GM20000 (cell line): ENCODE measurements at regions not wholly inside any gene's neighbourhood (a gene's known extent, or its start where the extent isn't known, plus 50 kb on each side); places are given as distances from the start of the nearest gene placed in this dataset.

Experiments
- DNase-seq: peaks from one replicate; pipeline ENCODE4 v3.0.0; 2012; ENCODE audit warnings: low spot score
- CTCF ChIP-seq: IDR thresholded peaks from 2 replicates; pipeline ENCODE4 v1.5.1; 2012; ENCODE audit warnings: mild to moderate bottlenecking, control low read depth; ENCODE audit errors: extremely low read depth, missing control alignments

GRCh38 chr3:98982351-98982750 lies 80.9 kb upstream of the DCBLD2 start:
- DNase-seq: no peak

GRCh38 chr3:98980915-98981596 lies 79.6 kb upstream of the DCBLD2 start:
- no peak for TF ChIP-seq CTCF
- DNase-seq: peak; percentile 34

More at GRCh38 chr3:98982351-98982750, 80.9 kb upstream of the DCBLD2 start:
- TF ChIP-seq CTCF: no peak

- no peak for DNase-seq
- no peak for TF ChIP-seq CTCF
Measured at GRCh38 chr3:98979296-98979695, 77.8 kb upstream of the DCBLD2 start.

GRCh38 chr3:98978068-98978811 lies 76.7 kb upstream of the DCBLD2 start:
- no peak for TF ChIP-seq CTCF
- no peak for DNase-seq

GRCh38 chr3:98977520-98977919 lies 76.0 kb upstream of the DCBLD2 start:
- TF ChIP-seq CTCF: no peak
- DNase-seq: no peak

GRCh38 chr3:98974442-98974841 lies 72.9 kb upstream of the DCBLD2 start:
- TF ChIP-seq CTCF: no peak
- DNase-seq: no peak

GRCh38 chr3:98972720-98973119 lies 71.2 kb upstream of the DCBLD2 start:
- DNase-seq: no peak
- no peak for TF ChIP-seq CTCF
